Activated CD4-positive, alpha-beta T cell treated with anti-CD3 and anti-CD28 coated beads for 48 hours (primary cell): ENCODE measurements at regions not wholly inside any gene's neighbourhood (a gene's known extent, or its start where the extent isn't known, plus 50 kb on each side); places are given as distances from the start of the nearest gene placed in this dataset.
A peak's percentile ranks its signal among the peaks of the same experiment; 100 is the strongest.
"Not testable (repeated sequence)": the region's sequence is repeated elsewhere in the genome, so short reads cannot be mapped to it uniquely, and the experiment has no call there.

Experiments
- DNase-seq: peaks from one replicate; pipeline ENCODE4 v3.0.0-alpha.2; 2020

DNA sequence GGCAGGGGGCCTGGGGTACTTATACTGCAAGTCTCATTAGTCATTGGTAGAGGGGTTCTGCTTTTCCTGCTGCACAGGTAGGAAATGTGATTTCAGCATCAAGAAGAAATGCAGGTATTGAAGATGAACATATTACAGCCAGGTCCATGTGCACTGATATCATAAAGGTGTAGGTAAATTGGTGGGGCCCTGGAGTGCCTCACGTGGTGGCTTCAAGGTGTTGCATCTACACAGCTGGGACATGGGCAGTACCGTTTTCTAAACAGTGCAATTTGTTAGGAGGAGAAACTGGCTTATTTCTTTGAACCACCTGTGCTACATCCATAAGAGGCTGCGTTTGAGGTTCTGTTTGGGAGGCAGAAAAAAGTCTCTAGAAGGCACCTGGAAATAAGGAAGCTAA lies 618.1 kb upstream of the RBFOX1 start:
- DNase-seq: no peak

DNA sequence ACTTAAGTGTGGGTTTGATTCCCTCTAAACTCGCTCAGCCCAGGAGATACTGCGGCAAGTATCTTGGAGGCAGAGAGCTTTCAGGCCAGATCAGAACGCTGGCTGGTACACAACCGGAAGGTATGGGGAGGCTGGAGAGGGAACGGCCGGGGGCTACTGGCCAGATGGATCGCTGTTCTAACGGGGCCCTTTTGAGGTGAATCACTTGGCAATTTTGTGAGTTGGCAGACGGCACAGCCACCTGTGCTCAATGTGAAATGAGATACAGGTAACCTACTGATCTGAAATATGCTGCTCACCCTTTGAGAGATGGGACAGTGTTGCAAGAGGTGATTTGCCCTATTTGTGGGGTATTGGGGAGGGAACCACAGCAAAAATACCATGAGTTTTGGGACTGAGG lies 622.9 kb upstream of the RBFOX1 start:
- no peak for DNase-seq

- DNase-seq: no peak
These were observed 623.9 kb upstream of the RBFOX1 start for GRCh38 chr16:6708576-6709215.

DNA sequence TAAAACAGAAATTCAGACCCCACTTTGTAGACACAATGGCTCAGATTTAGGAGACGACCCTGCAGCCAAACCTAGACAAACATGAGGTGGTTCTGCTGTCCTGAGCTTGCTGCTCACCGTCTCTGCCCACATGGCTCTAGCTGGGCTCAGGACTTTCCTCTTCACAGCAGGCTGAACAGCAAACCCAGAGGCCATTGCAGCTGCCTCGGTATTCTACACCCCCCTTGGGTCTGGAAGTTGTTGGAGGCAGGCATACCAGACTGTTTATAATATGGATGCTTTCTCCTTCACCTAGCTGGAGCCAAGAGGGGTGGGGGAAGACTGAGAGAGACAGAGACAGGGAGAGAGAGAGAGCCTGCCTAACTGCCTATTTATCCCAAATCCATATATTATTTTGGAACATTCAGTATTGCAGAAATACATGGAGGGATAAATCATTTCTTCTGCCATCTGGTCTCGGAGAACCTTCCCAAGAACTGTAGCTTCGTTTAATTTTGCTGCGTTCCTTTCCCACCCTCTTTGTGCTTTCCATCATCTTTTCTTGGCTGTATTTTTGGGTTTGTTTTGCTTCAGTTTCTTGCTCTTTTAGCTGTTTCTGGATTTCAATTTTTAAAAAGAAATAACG lies 628.2 kb upstream of the RBFOX1 start:
- DNase-seq: no peak

DNA sequence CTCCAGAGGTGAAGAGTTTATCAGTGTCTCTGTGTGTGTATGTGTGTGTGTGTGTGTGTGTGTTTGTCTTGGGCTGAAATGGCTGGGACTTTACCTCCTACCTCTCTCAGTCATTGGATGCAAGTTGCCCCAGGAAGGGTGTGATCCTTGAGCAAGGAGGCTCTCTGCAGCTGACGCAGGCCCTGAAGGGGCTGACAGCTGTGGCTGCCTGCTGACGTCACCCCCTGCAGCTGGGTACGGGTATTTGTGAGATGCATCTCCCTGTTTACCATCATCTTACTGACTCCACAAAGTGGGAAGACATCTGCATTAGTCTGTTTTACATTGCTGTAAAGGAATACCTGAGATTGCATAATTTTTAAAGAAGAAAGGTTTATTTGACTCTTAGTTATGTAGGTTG lies 631.5 kb upstream of the RBFOX1 start:
- DNase-seq: no peak

DNA sequence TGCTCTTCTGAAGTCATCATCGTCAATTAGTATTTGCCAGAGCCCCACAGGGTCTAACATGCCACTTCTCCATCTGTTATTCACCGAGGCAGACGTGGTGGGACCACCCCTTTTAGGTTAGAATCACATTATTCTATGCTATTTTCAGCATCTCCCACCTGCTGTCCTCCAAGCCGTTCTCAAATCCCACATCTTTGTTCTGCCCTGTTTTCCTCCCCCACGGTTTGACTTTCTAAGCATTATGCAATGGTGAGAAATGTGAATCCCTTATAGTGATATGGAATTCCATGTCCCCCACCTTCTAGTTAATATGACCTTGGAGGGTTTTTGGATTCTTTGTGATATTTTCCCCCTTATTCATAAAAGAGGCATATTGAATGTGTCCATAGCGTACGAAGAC lies 634.1 kb upstream of the RBFOX1 start:
- no peak for DNase-seq

DNA sequence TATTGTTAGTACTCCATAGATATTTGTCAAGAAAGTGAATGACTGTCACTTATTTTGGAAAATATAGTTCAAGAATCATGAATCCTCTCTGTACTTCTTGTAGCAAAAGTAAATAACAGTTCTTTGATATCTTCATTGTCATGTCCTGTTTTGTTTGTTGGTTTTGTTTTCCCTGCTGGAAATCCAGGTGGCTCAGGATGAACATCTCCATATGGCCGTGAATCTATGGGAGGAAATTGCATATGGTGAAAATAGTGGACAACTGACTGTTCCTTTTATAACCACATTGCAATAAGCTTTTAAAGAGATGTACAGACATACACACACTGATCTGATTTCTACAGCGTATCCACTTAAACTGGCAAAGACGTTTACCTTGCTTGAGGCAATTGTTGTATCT lies 637.0 kb upstream of the RBFOX1 start:
- no peak for DNase-seq

DNA sequence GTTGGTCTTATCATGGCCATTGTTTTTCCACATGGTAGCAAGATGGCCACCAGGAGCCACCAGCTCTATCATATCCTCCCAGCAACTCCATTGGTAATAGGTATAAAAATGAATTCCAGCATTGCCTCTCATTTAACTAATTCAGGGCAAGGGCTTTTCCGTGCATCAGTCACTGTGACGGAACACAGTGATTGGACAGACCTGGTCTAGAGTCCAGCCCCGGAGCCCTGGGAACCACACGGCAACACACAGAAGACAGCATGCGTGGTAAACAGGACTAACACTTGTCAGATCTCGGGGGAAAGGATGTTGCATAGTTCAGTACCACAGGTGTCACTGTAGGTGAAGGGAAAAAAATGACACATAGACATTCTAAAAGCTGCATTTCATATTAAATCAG lies 638.0 kb upstream of the RBFOX1 start:
- DNase-seq: no peak

GRCh38 chr16:6693418-6693817 lies 639.2 kb upstream of the RBFOX1 start:
- not testable (repeated sequence) for DNase-seq

GRCh38 chr16:6692874-6693273 lies 639.8 kb upstream of the RBFOX1 start:
- DNase-seq: no peak

GRCh38 chr16:6690741-6691140 lies 641.9 kb upstream of the RBFOX1 start:
- DNase-seq: no peak

DNA sequence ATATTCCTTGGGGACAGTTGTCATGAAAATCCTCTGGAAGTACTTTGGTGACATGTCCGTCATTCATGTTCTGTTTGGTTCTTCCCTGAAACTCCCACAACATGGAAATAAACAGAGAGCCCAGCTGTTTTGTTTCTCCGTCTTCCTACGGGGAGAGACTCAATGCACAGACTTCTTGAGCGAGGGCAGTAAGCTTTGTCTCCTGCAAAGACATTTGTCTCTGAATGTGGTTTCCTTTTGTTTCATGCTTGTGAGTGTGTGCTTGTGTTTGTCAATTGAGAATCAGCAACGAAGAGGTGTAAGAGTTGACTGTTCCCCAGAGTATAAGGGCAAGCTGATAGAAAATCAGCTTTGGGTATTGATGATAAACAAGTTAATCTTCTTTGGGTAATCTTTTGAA lies 643.0 kb upstream of the RBFOX1 start:
- no peak for DNase-seq

GRCh38 chr16:6687593-6687992 lies 645.1 kb upstream of the RBFOX1 start:
- no peak for DNase-seq

- peak; percentile 16 for DNase-seq
These were observed 648.5 kb upstream of the RBFOX1 start for GRCh38 chr16:6684076-6684673.

DNA sequence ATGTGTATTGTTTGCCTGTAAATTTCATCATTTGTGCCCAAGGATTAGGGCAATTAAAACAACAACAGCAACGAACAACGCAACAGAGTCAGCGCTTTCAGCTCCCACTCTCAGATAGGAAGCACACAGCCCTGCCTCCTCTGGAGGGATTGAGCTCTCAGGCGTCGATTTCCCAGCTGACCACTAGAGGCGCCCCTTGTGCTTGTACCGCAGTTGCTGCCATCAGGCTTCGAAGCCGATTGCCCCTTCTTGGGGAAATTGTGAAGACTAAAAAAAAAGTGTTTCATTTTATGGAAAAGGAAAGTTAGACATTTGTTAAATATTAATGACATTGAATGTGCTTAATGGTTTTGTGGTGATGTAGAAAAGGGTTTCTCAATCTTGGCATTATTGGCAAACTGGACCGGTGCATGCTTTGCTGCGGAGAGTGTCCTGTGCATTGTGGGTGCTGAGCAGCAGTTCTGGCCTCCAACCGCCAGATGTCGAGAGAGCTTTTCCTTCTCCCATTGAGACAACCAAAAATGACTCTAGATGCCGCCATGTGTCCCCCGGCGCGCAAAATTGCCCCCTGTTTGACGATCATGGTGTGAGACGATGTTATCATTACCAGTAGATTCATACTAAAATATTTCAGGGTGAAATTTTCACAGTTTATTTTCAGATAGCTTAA lies 650.4 kb upstream of the RBFOX1 start:
- DNase-seq: peak; percentile 39

DNA sequence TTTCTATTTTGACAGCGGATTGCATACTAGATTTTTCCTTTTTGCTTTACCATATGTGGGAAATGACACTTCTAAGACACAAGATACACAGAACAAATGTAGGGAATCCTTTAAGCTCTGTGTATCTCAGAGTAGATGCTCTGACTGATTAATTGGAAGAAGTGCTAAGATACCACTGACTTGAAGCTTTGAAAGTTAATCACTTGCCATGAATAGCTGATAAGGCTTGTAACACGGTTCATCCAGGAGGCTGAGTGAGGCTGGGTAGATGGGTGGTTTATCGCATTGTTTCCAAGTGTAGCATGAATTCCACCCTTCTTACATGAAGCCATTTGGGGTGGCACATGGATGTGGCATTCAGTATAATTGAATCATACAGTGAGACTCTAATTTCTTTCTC lies 654.1 kb upstream of the RBFOX1 start:
- DNase-seq: no peak

DNA sequence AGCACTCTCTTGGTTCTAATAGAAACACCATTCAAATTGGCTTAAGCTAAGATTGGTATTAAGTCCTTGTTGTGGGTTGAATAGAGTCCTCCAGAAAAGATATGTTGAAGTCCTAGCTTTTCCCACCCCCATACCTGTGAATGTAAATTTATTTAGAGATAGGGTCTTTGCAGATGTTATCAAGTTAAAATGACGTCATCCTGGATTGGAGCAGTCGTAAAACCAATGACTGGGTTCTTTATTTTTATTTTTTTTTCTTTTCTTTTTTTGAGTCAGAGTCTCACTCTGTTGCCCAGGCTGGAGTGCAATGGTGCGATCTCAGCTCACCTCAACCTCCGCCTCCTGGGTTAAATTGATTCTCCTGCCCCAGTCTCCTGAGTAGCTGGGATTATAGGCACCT lies 658.6 kb upstream of the RBFOX1 start:
- DNase-seq: no peak

DNA sequence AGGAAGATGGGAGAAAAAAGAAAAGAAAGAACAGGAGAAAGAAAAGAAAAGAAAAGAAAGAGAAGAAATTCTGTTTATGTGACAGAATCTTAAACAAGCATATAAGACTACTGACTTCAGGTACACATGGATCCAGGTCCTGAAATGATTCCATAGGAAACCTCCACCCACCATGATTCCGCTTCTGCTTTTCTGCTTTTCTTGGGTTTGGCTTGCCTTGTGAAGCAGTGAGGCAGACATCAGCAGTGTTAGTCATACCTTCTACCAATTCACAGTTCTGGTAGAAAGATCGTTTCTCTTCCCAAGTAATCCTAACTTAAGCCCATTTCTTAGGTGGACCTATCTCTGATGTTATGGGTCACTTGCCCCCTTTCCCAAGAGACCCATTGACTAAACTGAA lies 660.1 kb upstream of the RBFOX1 start:
- DNase-seq: no peak

DNA sequence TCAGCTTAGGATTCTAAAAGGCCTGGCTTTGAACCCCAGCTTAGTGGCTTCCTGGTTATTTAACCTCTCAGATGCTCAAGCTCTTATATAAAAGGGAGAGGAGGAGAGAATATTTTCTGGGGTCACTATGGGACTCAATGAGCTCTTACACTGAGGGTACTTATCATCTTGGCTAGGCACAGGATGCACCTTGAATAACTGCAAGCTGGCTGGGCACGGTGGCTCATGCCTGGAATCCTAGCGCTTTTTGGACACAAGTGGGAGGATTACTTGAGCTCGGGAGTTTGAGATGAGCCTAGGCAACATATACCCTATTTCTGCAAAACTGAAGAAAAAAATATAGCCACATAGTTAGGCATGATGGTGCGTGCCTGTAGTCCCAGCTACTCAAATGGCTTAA lies 665.3 kb upstream of the RBFOX1 start:
- DNase-seq: no peak

DNA sequence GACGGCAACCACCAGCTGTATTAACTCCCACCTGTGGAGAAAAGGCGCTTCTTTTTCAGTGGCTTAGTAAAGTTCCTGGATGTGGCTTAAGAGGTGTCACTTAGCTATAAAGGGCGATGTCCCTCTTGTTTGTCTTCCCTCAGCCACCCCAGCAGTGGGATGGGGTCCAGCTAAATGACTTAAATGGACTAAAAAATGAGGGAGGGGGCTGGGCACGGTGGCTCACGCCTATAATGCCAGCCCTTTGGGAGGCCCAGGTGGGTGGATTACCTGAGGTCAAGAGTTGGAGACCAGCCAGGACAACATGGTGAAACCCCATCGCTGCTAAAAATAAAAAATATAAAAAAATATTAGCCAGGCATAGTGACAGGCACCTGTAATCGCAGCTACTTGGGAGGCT lies 667.5 kb upstream of the RBFOX1 start:
- DNase-seq: no peak

- DNase-seq: no peak
These were observed 669.0 kb upstream of the RBFOX1 start for GRCh38 chr16:6663668-6664067.

- DNase-seq: no peak
These were observed 675.9 kb upstream of the RBFOX1 start for GRCh38 chr16:6656760-6657159.

GRCh38 chr16:6646891-6647290 lies 685.8 kb upstream of the RBFOX1 start:
- DNase-seq: no peak
